K562 (cell line): ENCODE measurements at regions not wholly inside any gene's neighbourhood (a gene's known extent, or its start where the extent isn't known, plus 50 kb on each side); places are given as distances from the start of the nearest gene placed in this dataset.

Experiments
- ATAC-seq: fragments of 200-7000 bp; cut with Tn5 transposase; 3 replicates; pipeline ENCODE4 v1.9.1; 2020; ENCODE audit warnings: moderate library complexity
- BruUV-seq: library from RNA; stranded (reverse); fragments of 400-500 nt; replicated peaks from 2 replicates; lab custom pipeline; 2021; lab: Mats Ljungman, UMichigan
- CTCF ChIA-PET: fragments of 300-600 bp; formaldehyde crosslinking; extraction: SDS; loops from one replicate; lab custom pipeline; 2021; ENCODE audit warnings: low intra/inter-chr PET ratio; lab: Yijun Ruan, JAX
- POLR2A ChIA-PET: fragments of 300-600, 350-650 bp; sonication (Branson Sonifier 250); formaldehyde crosslinking; extraction: SDS; loops from one replicate; lab custom pipeline; 2021; ENCODE audit warnings: antibody characterized with exemption, inconsistent platforms; lab: Yijun Ruan, JAX
- DNase-seq, 4 experiments: peaks; one replicate each; pipeline versions ENCODE4 v3.0.0 to v3.0.0-alpha.2; 2011 to 2018; ENCODE audit warnings: low spot score in 3 of 4, mixed read lengths in 3 of 4; ENCODE audit errors: extremely low read depth in 1 of 4
- FAIRE-seq: peaks from 2 replicates; lab custom pipeline; 2011; peaks lifted over from hg19 to GRCh38; lab: Jason Lieb, UNC
- H2AFZ ChIP-seq: 2 replicates; pipeline ENCODE4 v1.6.0; 2011; ENCODE audit warnings: low read depth, low read length, control low read depth, inconsistent platforms
- H3K27ac ChIP-seq: fragments of 200-600 bp; 3 replicates; pipeline ENCODE4 v1.8.0; 2011; ENCODE audit warnings: low read depth, mild to moderate bottlenecking, control low read depth, inconsistent platforms, low read length, moderate library complexity, mixed read lengths; ENCODE audit errors: extremely low read depth
- H3K27me3 ChIP-seq, 2 experiments: fragments of 300-600 bp in 1 of 2; 2 replicates in 1 of 2; 3 replicates in 1 of 2; pipeline versions ENCODE4 v1.6.0 to v1.8.0; 2011; ENCODE audit warnings: inconsistent platforms in 2 of 2, low read length in 2 of 2, mild to moderate bottlenecking in 1 of 2, mixed read lengths in 1 of 2, moderate library complexity in 1 of 2; ENCODE audit not compliant: control insufficient read depth in 2 of 2, insufficient read depth in 2 of 2
- H3K36me3 ChIP-seq: fragments of 300-600 bp; 3 replicates; pipeline ENCODE4 v1.8.0; 2011; ENCODE audit warnings: mild to moderate bottlenecking, low read length, inconsistent platforms; ENCODE audit not compliant: control insufficient read depth, insufficient read depth
- H3K4me1 ChIP-seq, 2 experiments: fragments of 200-600 bp in 1 of 2; replicated peaks in 1 of 2; 2 replicates in 1 of 2; 3 replicates in 1 of 2; pipeline versions ENCODE4 v1.5.1 to v1.8.0; 2011; ENCODE audit warnings: inconsistent platforms in 2 of 2, low read length in 2 of 2, mild to moderate bottlenecking in 1 of 2, mixed read lengths in 1 of 2, moderate library complexity in 1 of 2; ENCODE audit not compliant: control insufficient read depth in 2 of 2, insufficient read depth in 2 of 2
- H3K4me2 ChIP-seq: 2 replicates; pipeline ENCODE4 v1.6.1; 2011; ENCODE audit warnings: low read length, control low read depth, inconsistent platforms, mixed read lengths; ENCODE audit not compliant: insufficient read depth
- H3K4me3 ChIP-seq: fragments of 200-600 bp; sonication (generic), shearing (Covaris generic); 2 replicates; pipeline ENCODE4 v1.5.1; 2016; ENCODE audit warnings: control low read depth, inconsistent platforms
- H3K79me2 ChIP-seq: fragments of 200-600 bp; 3 replicates; pipeline ENCODE4 v1.8.0; 2011; ENCODE audit warnings: low read length, inconsistent platforms; ENCODE audit not compliant: control insufficient read depth, insufficient read depth
- H3K9ac ChIP-seq, 2 experiments: 2 replicates each; pipeline versions ENCODE4 v1.6.0 to v1.6.1; 2011; ENCODE audit warnings: low read depth in 2 of 2, low read length in 2 of 2, control low read depth in 1 of 2, inconsistent platforms in 1 of 2, mild to moderate bottlenecking in 1 of 2, mixed read lengths in 1 of 2; ENCODE audit not compliant: insufficient read depth in 1 of 2
- H3K9me1 ChIP-seq: one replicate; pipeline ENCODE4 v1.6.0; 2011; ENCODE audit warnings: inconsistent platforms, mild to moderate bottlenecking, low read length, moderate library complexity; ENCODE audit not compliant: control insufficient read depth, insufficient read depth
- H3K9me3 ChIP-seq: replicated peaks from 2 replicates; pipeline ENCODE4 v1.5.1; 2011; ENCODE audit warnings: low read depth, low read length, inconsistent platforms; ENCODE audit not compliant: control insufficient read depth, insufficient read depth
- H4K20me1 ChIP-seq: replicated peaks from 2 replicates; pipeline ENCODE4 v1.6.1; 2011; ENCODE audit warnings: low read length, inconsistent platforms, mixed read lengths; ENCODE audit not compliant: control insufficient read depth, insufficient read depth
- CEBPZ ChIP-seq: fragments of 150-350 bp; IDR thresholded peaks from 2 replicates; pipeline ENCODE4 v1.6.1; 2014; ENCODE audit warnings: low read depth, mild to moderate bottlenecking, low read length, borderline replicate concordance
- in situ Hi-C: fragments of 300-500 bp; cut with MboI; formaldehyde crosslinking; loops from 4 replicates; pipeline ENCODE4 v1.15.0; 2018; ENCODE audit warnings: inconsistent platforms, mixed read lengths
- intact Hi-C: fragments of 100-400 bp; cut with micrococcal nuclease; formaldehyde crosslinking; loops from 2 replicates; pipeline ENCODE4 v1.14.2; 2022
- TF ChIP-seq, protein P1 (sequence below): fragments of 450-650 bp; formaldehyde crosslinking; IDR thresholded peaks from 2 replicates; pipeline ENCODE4 v1.4.0; 2020; ENCODE audit warnings: mild to moderate bottlenecking, mixed read lengths

DNA sequence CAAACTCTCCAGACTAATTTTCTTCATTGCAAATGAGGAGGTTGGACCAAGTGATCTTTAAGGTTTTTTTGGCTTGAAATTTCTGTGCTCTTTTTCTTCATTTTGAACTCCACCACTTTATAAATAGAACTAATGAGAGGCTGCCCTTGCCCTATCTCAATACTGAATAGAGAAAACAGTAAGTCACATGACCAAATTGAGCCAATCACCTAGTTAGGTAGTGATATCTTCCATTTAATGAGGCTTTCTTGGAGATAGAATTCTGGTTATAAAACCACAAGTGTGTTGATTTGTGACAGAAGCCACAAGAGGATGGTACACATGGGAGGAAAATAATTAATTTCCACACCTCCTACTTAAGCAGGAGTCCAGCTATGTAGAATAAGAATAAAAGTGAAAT is 263.4 kb upstream of the SNX7 start:
- Histone ChIP-seq H3K9ac (no peak overlapping the region), H3K27me3 (no peaks in the 10 kb centered on the region), H3K4me2 (no peak overlapping the region), H3K9me1 (no peaks in the 10 kb centered on the region), H3K4me3 (no peak overlapping the region), H3K4me1 (no peaks in the 10 kb centered on the region), H3K9me3 (no peaks in the 10 kb centered on the region), H3K36me3 (no peaks in the 10 kb centered on the region), H2AFZ (no peak overlapping the region), H3K27ac (no peak overlapping the region), H4K20me1 (no peaks in the 10 kb centered on the region), H3K79me2 (no peaks in the 10 kb centered on the region)
- POLR2A ChIA-PET: no interaction called here
- intact Hi-C loops (no loop called here), in situ Hi-C loops (no loop called here)
- no peak for TF ChIP-seq CEBPZ
- TF ChIP-seq, protein P1, sequence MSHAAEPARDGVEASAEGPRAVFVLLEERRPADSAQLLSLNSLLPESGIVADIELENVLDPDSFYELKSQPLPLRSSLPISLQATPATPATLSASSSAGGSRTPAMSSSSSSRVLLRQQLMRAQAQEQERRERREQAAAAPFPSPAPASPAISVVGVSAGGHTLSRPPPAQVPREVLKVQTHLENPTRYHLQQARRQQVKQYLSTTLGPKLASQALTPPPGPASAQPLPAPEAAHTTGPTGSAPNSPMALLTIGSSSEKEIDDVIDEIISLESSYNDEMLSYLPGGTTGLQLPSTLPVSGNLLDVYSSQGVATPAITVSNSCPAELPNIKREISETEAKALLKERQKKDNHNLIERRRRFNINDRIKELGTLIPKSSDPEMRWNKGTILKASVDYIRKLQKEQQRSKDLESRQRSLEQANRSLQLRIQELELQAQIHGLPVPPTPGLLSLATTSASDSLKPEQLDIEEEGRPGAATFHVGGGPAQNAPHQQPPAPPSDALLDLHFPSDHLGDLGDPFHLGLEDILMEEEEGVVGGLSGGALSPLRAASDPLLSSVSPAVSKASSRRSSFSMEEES (CRISPR knock-in tag): peak; percentile 50; the same call in 1 of the 2 replicates
- no peak for ATAC-seq
- FAIRE-seq: no peak
- BruUV-seq: no TSS peak
- CTCF ChIA-PET: no interaction called here
- DNase-seq: no peak
